GM23338 (cell line): ENCODE measurements at regions not wholly inside any gene's neighbourhood (a gene's known extent, or its start where the extent isn't known, plus 50 kb on each side); places are given as distances from the start of the nearest gene placed in this dataset.

Source experiments
- ATAC-seq: fragments of 200-7000 bp; cut with Tn5 transposase; 3 replicates; pipeline ENCODE4 v1.9.1; 2020
- DNase-seq: peaks from one replicate; pipeline ENCODE4 v3.0.0-alpha.2; 2015; ENCODE audit warnings: low spot score
- H2AFZ ChIP-seq: fragments of 200-600 bp; sonication (generic); 2 replicates; pipeline ENCODE4 v1.8.0; 2016; ENCODE audit warnings: antibody characterized with exemption, mild to moderate bottlenecking, moderate library complexity
- H3F3A ChIP-seq: fragments of 200-600 bp; sonication (generic); replicated peaks from 2 replicates; pipeline ENCODE4 v1.8.0; 2017; ENCODE audit warnings: antibody characterized with exemption, mixed run types, low read depth
- H3K27ac ChIP-seq: fragments of 200-600 bp; sonication (generic); 2 replicates; pipeline ENCODE4 v1.6.1; 2016; ENCODE audit warnings: low read depth
- H3K27me3 ChIP-seq: fragments of 200-600 bp; sonication (generic); 2 replicates; pipeline ENCODE4 v1.8.0; 2016; ENCODE audit warnings: mild to moderate bottlenecking, mixed run types, moderate library complexity; ENCODE audit not compliant: insufficient read depth
- H3K36me3 ChIP-seq: fragments of 200-600 bp; sonication (generic); 2 replicates; pipeline ENCODE4 v1.8.0; 2016; ENCODE audit warnings: mild to moderate bottlenecking; ENCODE audit not compliant: insufficient read depth
- H3K4me1 ChIP-seq: fragments of 200-600 bp; sonication (generic); 2 replicates; pipeline ENCODE4 v1.8.0; 2016; ENCODE audit warnings: mild to moderate bottlenecking, moderate library complexity; ENCODE audit not compliant: insufficient read depth
- H3K4me2 ChIP-seq: fragments of 200-600 bp; sonication (generic); 2 replicates; pipeline ENCODE4 v1.7.1; 2017; ENCODE audit warnings: mixed run types
- H3K4me3 ChIP-seq: fragments of 200-600 bp; sonication (generic); 2 replicates; pipeline ENCODE4 v1.6.1; 2016; ENCODE audit warnings: mixed run types
- H3K79me2 ChIP-seq: fragments of 200-600 bp; sonication (generic); replicated peaks from 2 replicates; pipeline ENCODE4 v1.8.0; 2017; ENCODE audit warnings: mild to moderate bottlenecking; ENCODE audit not compliant: insufficient read depth
- H3K9me2 ChIP-seq: fragments of 200-600 bp; sonication (generic); 2 replicates; pipeline ENCODE4 v1.8.0; 2017; ENCODE audit not compliant: insufficient read depth
- H4K20me1 ChIP-seq: fragments of 200-600 bp; sonication (generic); replicated peaks from 2 replicates; pipeline ENCODE4 v1.8.0; 2017; ENCODE audit warnings: mild to moderate bottlenecking; ENCODE audit not compliant: insufficient read depth
- H3K27ac Mint-ChIP-seq: 2 replicates; pipeline ENCODE4 v1.8.0; 2020; ENCODE audit warnings: inconsistent platforms, mild to moderate bottlenecking, moderate library complexity, mixed read lengths
- H3K27me3 Mint-ChIP-seq: 3 replicates; pipeline ENCODE4 v1.8.0; 2022; ENCODE audit warnings: low read depth, mild to moderate bottlenecking, moderate library complexity, mixed read lengths, inconsistent platforms; ENCODE audit not compliant: insufficient read depth, poor library complexity
- H3K36me3 Mint-ChIP-seq: 3 replicates; pipeline ENCODE4 v1.8.0; 2021; ENCODE audit warnings: low read depth, mild to moderate bottlenecking, inconsistent platforms, moderate library complexity, mixed read lengths
- H3K4me1 Mint-ChIP-seq: 3 replicates; pipeline ENCODE4 v1.8.0; 2020; ENCODE audit warnings: mild to moderate bottlenecking, inconsistent platforms, mixed read lengths
- H3K4me3 Mint-ChIP-seq: 3 replicates; pipeline ENCODE4 v1.8.0; 2021; ENCODE audit warnings: moderate library complexity, mild to moderate bottlenecking, inconsistent platforms, mixed read lengths
- H3K9me3 Mint-ChIP-seq: 3 replicates; pipeline ENCODE4 v1.8.0; 2020; ENCODE audit warnings: moderate library complexity, mild to moderate bottlenecking, inconsistent platforms, mixed read lengths
- CREB1 ChIP-seq: fragments of 250-450 bp; sonication (Bioruptor Pico); IDR thresholded peaks from 2 replicates; pipeline ENCODE4 v1.5.0; 2020; ENCODE audit warnings: low read depth, mild to moderate bottlenecking, moderate library complexity
- CTCF ChIP-seq, 2 experiments: fragments of 200-600 bp in 1 of 2; sonication (generic) in 1 of 2; conservative IDR thresholded peaks; 2 replicates each; pipeline versions ENCODE4 v1.5.1 to v1.6.1; 2016 to 2017; ENCODE audit warnings: antibody characterized with exemption in 2 of 2, low read depth in 2 of 2, mild to moderate bottlenecking in 2 of 2, moderate library complexity in 1 of 2
- ETS1 ChIP-seq: IDR thresholded peaks from 2 replicates; pipeline ENCODE4 v1.6.1; 2016; ENCODE audit warnings: antibody characterized with exemption
- EZH2 ChIP-seq: fragments of 200-600 bp; sonication (generic); IDR thresholded peaks from one replicate; pipeline ENCODE4 v1.8.0; 2017; ENCODE audit warnings: antibody characterized with exemption, mild to moderate bottlenecking, low read depth; ENCODE audit not compliant: unreplicated experiment
- EZH2phosphoT487 ChIP-seq: fragments of 200-600 bp; sonication (generic); IDR thresholded peaks from one replicate; pipeline ENCODE4 v1.8.1; 2018; ENCODE audit warnings: antibody characterized with exemption; ENCODE audit not compliant: unreplicated experiment
- JUNB ChIP-seq: IDR thresholded peaks from one replicate; pipeline ENCODE4 v1.6.1; 2016; ENCODE audit warnings: antibody characterized with exemption; ENCODE audit not compliant: unreplicated experiment
- NANOG ChIP-seq: IDR thresholded peaks from 2 replicates; pipeline ENCODE4 v1.6.1; 2016; ENCODE audit warnings: antibody characterized with exemption, borderline replicate concordance
- REST ChIP-seq: IDR thresholded peaks from one replicate; pipeline ENCODE4 v1.6.1; 2018; ENCODE audit warnings: antibody characterized with exemption; ENCODE audit not compliant: unreplicated experiment
- STAT1 ChIP-seq: IDR thresholded peaks from one replicate; pipeline ENCODE4 v1.6.1; 2016; ENCODE audit warnings: antibody characterized with exemption; ENCODE audit not compliant: unreplicated experiment
- ZNF114 ChIP-seq: fragments of 250-450 bp; sonication (Bioruptor Pico); IDR thresholded peaks from 2 replicates; pipeline ENCODE4 v1.5.0; 2020; ENCODE audit warnings: mild to moderate bottlenecking, moderate library complexity
- ZNF331 ChIP-seq: fragments of 250-450 bp; sonication (Bioruptor Pico); IDR thresholded peaks from 2 replicates; pipeline ENCODE4 v1.5.0; 2020; ENCODE audit warnings: low read depth, mild to moderate bottlenecking, moderate library complexity
- ZNF462 ChIP-seq: fragments of 250-450 bp; sonication (Bioruptor Pico); IDR thresholded peaks from 2 replicates; pipeline ENCODE4 v1.5.0; 2020; ENCODE audit warnings: mild to moderate bottlenecking, moderate library complexity

GRCh38 chr5:120926471-120926870 lies 462.4 kb downstream of the PRR16 start:
- no peak overlapping the region for H2AFZ ChIP-seq
- no peaks in the 10 kb centered on the region for H3K4me1 ChIP-seq
- no peak overlapping the region for H3K4me3 ChIP-seq
- H3K79me2 ChIP-seq, result no peaks in the 10 kb centered on the region
- H3F3A ChIP-seq, result no peaks in the 10 kb centered on the region
- H3K27me3 Mint-ChIP-seq, result peaks cover 2% of the 10 kb centered on the region
- H3K27me3 ChIP-seq, result no peaks in the 10 kb centered on the region
- H3K27ac Mint-ChIP-seq, result no peak overlapping the region
- no peak for TF ChIP-seq EZH2
- no peak for TF ChIP-seq EZH2phosphoT487
- TF ChIP-seq CREB1 (CRISPR knock-in tag), result no peak
- TF ChIP-seq JUNB, result no peak
- TF ChIP-seq STAT1, result no peak
- no peak for TF ChIP-seq ETS1
- no peak for TF ChIP-seq ZNF114 (CRISPR knock-in tag)
- no peak for TF ChIP-seq CTCF (conservative IDR thresholded peaks at IDR 0.05; ENCODE audit: low read depth in 2 of 2)
- no peak for TF ChIP-seq ZNF331 (CRISPR knock-in tag)
- no peak for TF ChIP-seq REST
- no peak for TF ChIP-seq NANOG
- no peak for TF ChIP-seq ZNF462 (CRISPR knock-in tag)
- DNase-seq, result no peak
- H3K4me1 Mint-ChIP-seq, result no peaks in the 10 kb centered on the region
- no peak for ATAC-seq
- no peaks in the 10 kb centered on the region for H4K20me1 ChIP-seq
- no peaks in the 10 kb centered on the region for H3K9me2 ChIP-seq
- H3K4me3 Mint-ChIP-seq, result no peak overlapping the region
- no peak overlapping the region for H3K4me2 ChIP-seq
- H3K27ac ChIP-seq, result no peak overlapping the region
- H3K9me3 Mint-ChIP-seq, result no peaks in the 10 kb centered on the region
- no peaks in the 10 kb centered on the region for H3K36me3 Mint-ChIP-seq
- no peaks in the 10 kb centered on the region for H3K36me3 ChIP-seq
